ENCODE measurements at regions not wholly inside any gene's neighbourhood (a gene's known extent, or its start where the extent isn't known, plus 50 kb on each side); places are given as distances from the start of the nearest gene placed in this dataset.
"Not testable (repeated sequence)": the region's sequence is repeated elsewhere in the genome, so short reads cannot be mapped to it uniquely, and the experiment has no call there.

GRCh38 chr1:208349694-208350330 is 105.6 kb upstream of the PLXNA2 start:
- DNase-seq, result no peak

GRCh38 chr1:208350815-208351214 is 106.6 kb upstream of the PLXNA2 start:
- DNase-seq, result no peak

- no peak for DNase-seq
Observed at GRCh38 chr1:208351838-208352237, 107.7 kb upstream of the PLXNA2 start.

GRCh38 chr1:208353797-208354196 is 109.6 kb upstream of the PLXNA2 start:
- not testable (repeated sequence) for DNase-seq

- no peak for DNase-seq
Observed at GRCh38 chr1:208357644-208358507, 113.7 kb upstream of the PLXNA2 start.

GRCh38 chr1:208358651-208359050 is 114.5 kb upstream of the PLXNA2 start:
- DNase-seq, result no peak

GRCh38 chr1:208362011-208362410 is 117.8 kb upstream of the PLXNA2 start:
- DNase-seq, result no peak

GRCh38 chr1:208366559-208366958 is 122.4 kb upstream of the PLXNA2 start:
- DNase-seq, result no peak

GRCh38 chr1:208369045-208369444 is 124.9 kb upstream of the PLXNA2 start:
- no peak for DNase-seq

GRCh38 chr1:208369658-208370057 is 125.5 kb upstream of the PLXNA2 start:
- DNase-seq, result no peak

- no peak for DNase-seq
Observed at GRCh38 chr1:208374391-208374941, 130.3 kb upstream of the PLXNA2 start.

GRCh38 chr1:208381481-208381880 is 137.3 kb upstream of the PLXNA2 start:
- DNase-seq, result no peak

GRCh38 chr1:208387908-208388811 is 144.0 kb upstream of the PLXNA2 start:
- DNase-seq, result no peak

GRCh38 chr1:208393416-208393815 is 149.2 kb upstream of the PLXNA2 start:
- DNase-seq, result no peak

- no peak for DNase-seq
Observed at GRCh38 chr1:208393826-208394225, 149.6 kb upstream of the PLXNA2 start.

- no peak for DNase-seq
Observed at GRCh38 chr1:208397286-208397685, 153.1 kb upstream of the PLXNA2 start.

GRCh38 chr1:208405014-208405413 is 160.8 kb upstream of the PLXNA2 start:
- DNase-seq, result no peak

- DNase-seq, result no peak
Observed at GRCh38 chr1:208409176-208409575, 165.0 kb upstream of the PLXNA2 start.

- no peak for DNase-seq
Observed at GRCh38 chr1:208410409-208410808, 166.2 kb upstream of the PLXNA2 start.

- DNase-seq, result no peak
Observed at GRCh38 chr1:208413006-208413405, 168.8 kb upstream of the PLXNA2 start.

GRCh38 chr1:208418667-208419066 is 174.5 kb upstream of the PLXNA2 start:
- no peak for DNase-seq

- DNase-seq, result no peak
Observed at GRCh38 chr1:208419746-208420420, 175.7 kb upstream of the PLXNA2 start.

All from NCI-H510A (cell line).